ENCODE measurements at regions not wholly inside any gene's neighbourhood (a gene's known extent, or its start where the extent isn't known, plus 50 kb on each side); places are given as distances from the start of the nearest gene placed in this dataset.
"Not testable (repeated sequence)": the region's sequence is repeated elsewhere in the genome, so short reads cannot be mapped to it uniquely, and the experiment has no call there.

- no peak for TF ChIP-seq CTCF (IDR thresholded peaks at IDR 0.05)
- H3K36me3 ChIP-seq (ENCODE audit: control insufficient read depth, insufficient read depth, low read length), result no peaks in the 10 kb centered on the region
- no peak overlapping the region for H3K4me2 ChIP-seq (ENCODE audit: low read length)
- H3K9me3 ChIP-seq (ENCODE audit: control insufficient read depth, low read length), result no peaks in the 10 kb centered on the region
- no peak overlapping the region for H3K9ac ChIP-seq
- H3K27ac ChIP-seq, result no peak overlapping the region
- no peaks in the 10 kb centered on the region for H3K79me2 ChIP-seq
- H3K4me1 ChIP-seq, result no peaks in the 10 kb centered on the region
- no peak overlapping the region for H2AFZ ChIP-seq
- no peak overlapping the region for H3K4me3 ChIP-seq (ENCODE audit: low read depth, low read length)
- H3K27me3 ChIP-seq (ENCODE audit: control insufficient read depth, insufficient read depth, low read length), result no peaks in the 10 kb centered on the region
Measured at GRCh38 chr4:175090116-175090515, 172.0 kb downstream of the ADAM29 start.

- H3K27me3 ChIP-seq (ENCODE audit: control insufficient read depth, insufficient read depth, low read length), result no peaks in the 10 kb centered on the region
- no peak for TF ChIP-seq CTCF (IDR thresholded peaks at IDR 0.05)
- no peak overlapping the region for H3K4me3 ChIP-seq (ENCODE audit: low read depth, low read length)
- no peak overlapping the region for H3K27ac ChIP-seq
- H3K4me2 ChIP-seq (ENCODE audit: low read length), result no peak overlapping the region
- H3K9ac ChIP-seq, result no peak overlapping the region
- no peaks in the 10 kb centered on the region for H3K9me3 ChIP-seq (ENCODE audit: control insufficient read depth, low read length)
- H3K36me3 ChIP-seq (ENCODE audit: control insufficient read depth, insufficient read depth, low read length), result no peaks in the 10 kb centered on the region
- H3K79me2 ChIP-seq, result no peaks in the 10 kb centered on the region
- H2AFZ ChIP-seq, result no peak overlapping the region
- no peaks in the 10 kb centered on the region for H3K4me1 ChIP-seq
Measured at GRCh38 chr4:175091649-175092048, 173.5 kb downstream of the ADAM29 start.

- Histone ChIP-seq H3K9me3 (ENCODE audit: control insufficient read depth, low read length) (no peaks in the 10 kb centered on the region), H3K4me1 (no peaks in the 10 kb centered on the region), H3K27ac (no peak overlapping the region), H3K4me2 (ENCODE audit: low read length) (no peak overlapping the region), H3K27me3 (ENCODE audit: control insufficient read depth, insufficient read depth, low read length) (no peaks in the 10 kb centered on the region), H3K9ac (no peak overlapping the region), H3K4me3 (ENCODE audit: low read depth, low read length) (no peak overlapping the region), H3K36me3 (ENCODE audit: control insufficient read depth, insufficient read depth, low read length) (no peaks in the 10 kb centered on the region), H3K79me2 (no peaks in the 10 kb centered on the region), H2AFZ (no peak overlapping the region)
- TF ChIP-seq CTCF (IDR thresholded peaks at IDR 0.05), result no peak
Measured at GRCh38 chr4:175092114-175092513, 174.0 kb downstream of the ADAM29 start.

GRCh38 chr4:175093055-175093454, 174.9 kb downstream of the ADAM29 start:
- H2AFZ ChIP-seq; H3K4me1 ChIP-seq; H3K4me3 ChIP-seq (ENCODE audit: low read depth, low read length); H3K9ac ChIP-seq; H3K79me2 ChIP-seq; H3K4me2 ChIP-seq (ENCODE audit: low read length); H3K36me3 ChIP-seq (ENCODE audit: control insufficient read depth, insufficient read depth, low read length); H3K27me3 ChIP-seq (ENCODE audit: control insufficient read depth, insufficient read depth, low read length); H3K9me3 ChIP-seq (ENCODE audit: control insufficient read depth, low read length); H3K27ac ChIP-seq: not testable (repeated sequence)

GRCh38 chr4:175103403-175103802, 185.2 kb downstream of the ADAM29 start:
- no peaks in the 10 kb centered on the region for H3K36me3 ChIP-seq (ENCODE audit: control insufficient read depth, insufficient read depth, low read length)
- no peaks in the 10 kb centered on the region for H3K79me2 ChIP-seq
- no peak overlapping the region for H3K4me3 ChIP-seq (ENCODE audit: low read depth, low read length)
- H2AFZ ChIP-seq, result no peak overlapping the region
- no peaks in the 10 kb centered on the region for H3K9me3 ChIP-seq (ENCODE audit: control insufficient read depth, low read length)
- H3K4me1 ChIP-seq, result no peaks in the 10 kb centered on the region
- H3K4me2 ChIP-seq (ENCODE audit: low read length), result no peak overlapping the region
- no peak overlapping the region for H3K9ac ChIP-seq
- no peaks in the 10 kb centered on the region for H3K27me3 ChIP-seq (ENCODE audit: control insufficient read depth, insufficient read depth, low read length)
- no peak overlapping the region for H3K27ac ChIP-seq
- no peak for TF ChIP-seq CTCF (IDR thresholded peaks at IDR 0.05)
